WTC11 (cell line): ENCODE measurements at regions not wholly inside any gene's neighbourhood (a gene's known extent, or its start where the extent isn't known, plus 50 kb on each side); places are given as distances from the start of the nearest gene placed in this dataset.

Experiments
- ATAC-seq: fragments of 200-7000 bp; cut with Tn5 transposase; 2 replicates; pipeline ENCODE4 v1.10.0; 2021; ENCODE audit warnings: mild to moderate bottlenecking, moderate library complexity
- CTCF ChIA-PET: fragments of 300-600 bp; sonication (Branson Sonifier 250); formaldehyde crosslinking; loops from one replicate; lab custom pipeline; 2021; ENCODE audit warnings: antibody characterized with exemption; lab: Charles Lee
- POLR2A ChIA-PET: fragments of 350-600 bp; sonication (Branson Sonifier 250); formaldehyde crosslinking; loops from one replicate; lab custom pipeline; 2021; ENCODE audit warnings: antibody characterized with exemption; lab: Charles Lee
- DNase-seq: peaks from one replicate; pipeline ENCODE4 v3.0.0; 2021; ENCODE audit warnings: low spot score
- H3K27ac Mint-ChIP-seq: 2 replicates; pipeline ENCODE4 v1.8.0; 2021; ENCODE audit warnings: mixed read lengths
- H3K27me3 Mint-ChIP-seq: 2 replicates; pipeline ENCODE4 v1.8.0; 2021; ENCODE audit warnings: low read depth, mild to moderate bottlenecking, moderate library complexity, mixed read lengths
- H3K36me3 Mint-ChIP-seq: 2 replicates; pipeline ENCODE4 v1.8.0; 2021; ENCODE audit warnings: mixed read lengths
- H3K4me1 Mint-ChIP-seq: 2 replicates; pipeline ENCODE4 v1.8.0; 2022; ENCODE audit warnings: mixed read lengths
- H3K4me3 Mint-ChIP-seq: 2 replicates; pipeline ENCODE4 v1.8.0; 2021; ENCODE audit warnings: mild to moderate bottlenecking, moderate library complexity, mixed read lengths
- H3K9me3 Mint-ChIP-seq: 2 replicates; pipeline ENCODE4 v1.8.0; 2021; ENCODE audit warnings: mixed read lengths
- CBFB ChIP-seq: sonication (generic); formaldehyde crosslinking; IDR thresholded peaks from 2 replicates; pipeline ENCODE4 v1.8.1; 2022; ENCODE audit warnings: mild to moderate bottlenecking, low read depth, missing genetic modification reagents
- ELF4 ChIP-seq: sonication (generic); formaldehyde crosslinking; IDR thresholded peaks from 2 replicates; pipeline ENCODE4 v1.8.1; 2022; ENCODE audit warnings: low read depth, mild to moderate bottlenecking, moderate library complexity, missing genetic modification reagents
- ESRRA ChIP-seq: sonication (generic); formaldehyde crosslinking; IDR thresholded peaks from 2 replicates; pipeline ENCODE4 v1.8.1; 2022; ENCODE audit warnings: mild to moderate bottlenecking, missing genetic modification reagents, borderline replicate concordance
- GRHL2 ChIP-seq: fragments of 250-450 bp; sonication (Bioruptor Pico); IDR thresholded peaks from 2 replicates; pipeline ENCODE4 v1.8.0; 2022; ENCODE audit warnings: mild to moderate bottlenecking, moderate library complexity; ENCODE audit not compliant: insufficient replicate concordance, severe bottlenecking
- HMGXB4 ChIP-seq: sonication (generic); formaldehyde crosslinking; IDR thresholded peaks from 2 replicates; pipeline ENCODE4 v1.8.1; 2023; ENCODE audit warnings: mild to moderate bottlenecking, moderate library complexity, missing genetic modification reagents
- IRF2 ChIP-seq: sonication (generic); formaldehyde crosslinking; IDR thresholded peaks from 2 replicates; pipeline ENCODE4 v1.8.0; 2022; ENCODE audit warnings: low read depth, missing genetic modification reagents, borderline replicate concordance
- JAZF1 ChIP-seq: fragments of 250-450 bp; sonication (Bioruptor Pico); IDR thresholded peaks from 2 replicates; pipeline ENCODE4 v1.9.0; 2021; ENCODE audit warnings: moderate library complexity, mild to moderate bottlenecking, inconsistent platforms
- MAX ChIP-seq: sonication (generic); formaldehyde crosslinking; IDR thresholded peaks from 2 replicates; pipeline ENCODE4 v1.8.0; 2022; ENCODE audit warnings: mild to moderate bottlenecking, missing genetic modification reagents
- PRDM15 ChIP-seq: sonication (generic); formaldehyde crosslinking; IDR thresholded peaks from 2 replicates; pipeline ENCODE4 v1.8.0; 2022; ENCODE audit warnings: missing genetic modification reagents
- TEAD4 ChIP-seq: sonication (generic); formaldehyde crosslinking; IDR thresholded peaks from 2 replicates; pipeline ENCODE4 v1.8.0; 2022; ENCODE audit warnings: mild to moderate bottlenecking, missing genetic modification reagents
- ZNF232 ChIP-seq: sonication (generic); formaldehyde crosslinking; IDR thresholded peaks from 2 replicates; pipeline ENCODE4 v1.8.0; 2022; ENCODE audit warnings: mild to moderate bottlenecking, missing genetic modification reagents
- ZNF671 ChIP-seq: fragments of 250-450 bp; sonication (Bioruptor Pico); IDR thresholded peaks from 2 replicates; pipeline ENCODE4 v1.8.0; 2021; ENCODE audit warnings: mild to moderate bottlenecking
- TF ChIP-seq, protein P1 (sequence below): sonication (generic); formaldehyde crosslinking; conservative IDR thresholded peaks from 2 replicates; pipeline ENCODE4 v1.8.1; 2022; ENCODE audit warnings: mild to moderate bottlenecking, missing genetic modification reagents
- TF ChIP-seq, protein P2 (sequence below): sonication (generic); formaldehyde crosslinking; IDR thresholded peaks from 2 replicates; pipeline ENCODE4 v1.8.1; 2023; ENCODE audit warnings: mild to moderate bottlenecking, missing genetic modification reagents
- TF ChIP-seq, protein P3 (sequence below): sonication (generic); formaldehyde crosslinking; IDR thresholded peaks from 2 replicates; pipeline ENCODE4 v1.8.1; 2022; ENCODE audit warnings: missing genetic modification reagents, borderline replicate concordance
- TF ChIP-seq, protein P4 (sequence below): fragments of 250-450 bp; sonication (Bioruptor Pico); IDR thresholded peaks from 2 replicates; pipeline ENCODE4 v1.9.0; 2021; ENCODE audit warnings: mild to moderate bottlenecking
- TF ChIP-seq, protein P5 (sequence below): sonication (generic); formaldehyde crosslinking; IDR thresholded peaks from 2 replicates; pipeline ENCODE4 v1.8.0; 2023; ENCODE audit warnings: missing genetic modification reagents, mild to moderate bottlenecking, borderline replicate concordance

- ATAC-seq = no peak
- H3K4me1 Mint-ChIP-seq = no peaks in the 10 kb centered on the region
- no peak for DNase-seq
- H3K4me3 Mint-ChIP-seq = no peak overlapping the region
- no peak overlapping the region for H3K27ac Mint-ChIP-seq
- ChIA-PET CTCF (no interaction called here), POLR2A (no interaction called here)
- TF ChIP-seq, protein P1, sequence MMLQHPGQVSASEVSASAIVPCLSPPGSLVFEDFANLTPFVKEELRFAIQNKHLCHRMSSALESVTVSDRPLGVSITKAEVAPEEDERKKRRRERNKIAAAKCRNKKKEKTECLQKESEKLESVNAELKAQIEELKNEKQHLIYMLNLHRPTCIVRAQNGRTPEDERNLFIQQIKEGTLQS (CRISPR knock-in tag) = no peak
- TF ChIP-seq IRF2 (CRISPR knock-in tag) (no peak), ELF4 (CRISPR knock-in tag) (no peak), ZNF232 (CRISPR knock-in tag) (no peak), JAZF1 (CRISPR knock-in tag) (no peak), MAX (CRISPR knock-in tag) (no peak), TEAD4 (no peak), PRDM15 (no peak), HMGXB4 (CRISPR knock-in tag) (no peak), ESRRA (CRISPR knock-in tag) (no peak), ZNF671 (no peak), GRHL2 (no peak), CBFB (CRISPR knock-in tag) (no peak)
- TF ChIP-seq, protein P2, sequence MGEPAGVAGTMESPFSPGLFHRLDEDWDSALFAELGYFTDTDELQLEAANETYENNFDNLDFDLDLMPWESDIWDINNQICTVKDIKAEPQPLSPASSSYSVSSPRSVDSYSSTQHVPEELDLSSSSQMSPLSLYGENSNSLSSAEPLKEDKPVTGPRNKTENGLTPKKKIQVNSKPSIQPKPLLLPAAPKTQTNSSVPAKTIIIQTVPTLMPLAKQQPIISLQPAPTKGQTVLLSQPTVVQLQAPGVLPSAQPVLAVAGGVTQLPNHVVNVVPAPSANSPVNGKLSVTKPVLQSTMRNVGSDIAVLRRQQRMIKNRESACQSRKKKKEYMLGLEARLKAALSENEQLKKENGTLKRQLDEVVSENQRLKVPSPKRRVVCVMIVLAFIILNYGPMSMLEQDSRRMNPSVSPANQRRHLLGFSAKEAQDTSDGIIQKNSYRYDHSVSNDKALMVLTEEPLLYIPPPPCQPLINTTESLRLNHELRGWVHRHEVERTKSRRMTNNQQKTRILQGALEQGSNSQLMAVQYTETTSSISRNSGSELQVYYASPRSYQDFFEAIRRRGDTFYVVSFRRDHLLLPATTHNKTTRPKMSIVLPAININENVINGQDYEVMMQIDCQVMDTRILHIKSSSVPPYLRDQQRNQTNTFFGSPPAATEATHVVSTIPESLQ = no peak
- TF ChIP-seq, protein P3, sequence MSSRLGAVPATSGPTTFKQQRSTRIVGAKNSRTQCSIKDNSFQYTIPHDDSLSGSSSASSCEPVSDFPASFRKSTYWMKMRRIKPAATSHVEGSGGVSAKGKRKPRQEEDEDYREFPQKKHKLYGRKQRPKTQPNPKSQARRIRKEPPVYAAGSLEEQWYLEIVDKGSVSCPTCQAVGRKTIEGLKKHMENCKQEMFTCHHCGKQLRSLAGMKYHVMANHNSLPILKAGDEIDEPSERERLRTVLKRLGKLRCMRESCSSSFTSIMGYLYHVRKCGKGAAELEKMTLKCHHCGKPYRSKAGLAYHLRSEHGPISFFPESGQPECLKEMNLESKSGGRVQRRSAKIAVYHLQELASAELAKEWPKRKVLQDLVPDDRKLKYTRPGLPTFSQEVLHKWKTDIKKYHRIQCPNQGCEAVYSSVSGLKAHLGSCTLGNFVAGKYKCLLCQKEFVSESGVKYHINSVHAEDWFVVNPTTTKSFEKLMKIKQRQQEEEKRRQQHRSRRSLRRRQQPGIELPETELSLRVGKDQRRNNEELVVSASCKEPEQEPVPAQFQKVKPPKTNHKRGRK (CRISPR knock-in tag) = no peak
- TF ChIP-seq, protein P4, sequence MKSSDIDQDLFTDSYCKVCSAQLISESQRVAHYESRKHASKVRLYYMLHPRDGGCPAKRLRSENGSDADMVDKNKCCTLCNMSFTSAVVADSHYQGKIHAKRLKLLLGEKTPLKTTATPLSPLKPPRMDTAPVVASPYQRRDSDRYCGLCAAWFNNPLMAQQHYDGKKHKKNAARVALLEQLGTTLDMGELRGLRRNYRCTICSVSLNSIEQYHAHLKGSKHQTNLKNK = no peak
- TF ChIP-seq, protein P5, sequence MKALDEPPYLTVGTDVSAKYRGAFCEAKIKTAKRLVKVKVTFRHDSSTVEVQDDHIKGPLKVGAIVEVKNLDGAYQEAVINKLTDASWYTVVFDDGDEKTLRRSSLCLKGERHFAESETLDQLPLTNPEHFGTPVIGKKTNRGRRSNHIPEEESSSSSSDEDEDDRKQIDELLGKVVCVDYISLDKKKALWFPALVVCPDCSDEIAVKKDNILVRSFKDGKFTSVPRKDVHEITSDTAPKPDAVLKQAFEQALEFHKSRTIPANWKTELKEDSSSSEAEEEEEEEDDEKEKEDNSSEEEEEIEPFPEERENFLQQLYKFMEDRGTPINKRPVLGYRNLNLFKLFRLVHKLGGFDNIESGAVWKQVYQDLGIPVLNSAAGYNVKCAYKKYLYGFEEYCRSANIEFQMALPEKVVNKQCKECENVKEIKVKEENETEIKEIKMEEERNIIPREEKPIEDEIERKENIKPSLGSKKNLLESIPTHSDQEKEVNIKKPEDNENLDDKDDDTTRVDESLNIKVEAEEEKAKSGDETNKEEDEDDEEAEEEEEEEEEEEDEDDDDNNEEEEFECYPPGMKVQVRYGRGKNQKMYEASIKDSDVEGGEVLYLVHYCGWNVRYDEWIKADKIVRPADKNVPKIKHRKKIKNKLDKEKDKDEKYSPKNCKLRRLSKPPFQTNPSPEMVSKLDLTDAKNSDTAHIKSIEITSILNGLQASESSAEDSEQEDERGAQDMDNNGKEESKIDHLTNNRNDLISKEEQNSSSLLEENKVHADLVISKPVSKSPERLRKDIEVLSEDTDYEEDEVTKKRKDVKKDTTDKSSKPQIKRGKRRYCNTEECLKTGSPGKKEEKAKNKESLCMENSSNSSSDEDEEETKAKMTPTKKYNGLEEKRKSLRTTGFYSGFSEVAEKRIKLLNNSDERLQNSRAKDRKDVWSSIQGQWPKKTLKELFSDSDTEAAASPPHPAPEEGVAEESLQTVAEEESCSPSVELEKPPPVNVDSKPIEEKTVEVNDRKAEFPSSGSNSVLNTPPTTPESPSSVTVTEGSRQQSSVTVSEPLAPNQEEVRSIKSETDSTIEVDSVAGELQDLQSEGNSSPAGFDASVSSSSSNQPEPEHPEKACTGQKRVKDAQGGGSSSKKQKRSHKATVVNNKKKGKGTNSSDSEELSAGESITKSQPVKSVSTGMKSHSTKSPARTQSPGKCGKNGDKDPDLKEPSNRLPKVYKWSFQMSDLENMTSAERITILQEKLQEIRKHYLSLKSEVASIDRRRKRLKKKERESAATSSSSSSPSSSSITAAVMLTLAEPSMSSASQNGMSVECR (CRISPR knock-in tag) = no peak
- no peaks in the 10 kb centered on the region for H3K27me3 Mint-ChIP-seq
- H3K36me3 Mint-ChIP-seq = no peaks in the 10 kb centered on the region
- H3K9me3 Mint-ChIP-seq = no peaks in the 10 kb centered on the region
These were observed 385.4 kb downstream of the ZIC1 start for GRCh38 chr3:147794596-147794995.
